ENCODE measurements at regions not wholly inside any gene's neighbourhood (a gene's known extent, or its start where the extent isn't known, plus 50 kb on each side); places are given as distances from the start of the nearest gene placed in this dataset.

GRCh38 chr15:62298811-62299210 is 133.7 kb upstream of the C2CD4B start:
- H3K27ac ChIP-seq, result no peak overlapping the region
- no peak for TF ChIP-seq ZFX (IDR thresholded peaks at IDR 0.05; ENCODE audit: borderline replicate concordance)
- TF ChIP-seq, protein P1, sequence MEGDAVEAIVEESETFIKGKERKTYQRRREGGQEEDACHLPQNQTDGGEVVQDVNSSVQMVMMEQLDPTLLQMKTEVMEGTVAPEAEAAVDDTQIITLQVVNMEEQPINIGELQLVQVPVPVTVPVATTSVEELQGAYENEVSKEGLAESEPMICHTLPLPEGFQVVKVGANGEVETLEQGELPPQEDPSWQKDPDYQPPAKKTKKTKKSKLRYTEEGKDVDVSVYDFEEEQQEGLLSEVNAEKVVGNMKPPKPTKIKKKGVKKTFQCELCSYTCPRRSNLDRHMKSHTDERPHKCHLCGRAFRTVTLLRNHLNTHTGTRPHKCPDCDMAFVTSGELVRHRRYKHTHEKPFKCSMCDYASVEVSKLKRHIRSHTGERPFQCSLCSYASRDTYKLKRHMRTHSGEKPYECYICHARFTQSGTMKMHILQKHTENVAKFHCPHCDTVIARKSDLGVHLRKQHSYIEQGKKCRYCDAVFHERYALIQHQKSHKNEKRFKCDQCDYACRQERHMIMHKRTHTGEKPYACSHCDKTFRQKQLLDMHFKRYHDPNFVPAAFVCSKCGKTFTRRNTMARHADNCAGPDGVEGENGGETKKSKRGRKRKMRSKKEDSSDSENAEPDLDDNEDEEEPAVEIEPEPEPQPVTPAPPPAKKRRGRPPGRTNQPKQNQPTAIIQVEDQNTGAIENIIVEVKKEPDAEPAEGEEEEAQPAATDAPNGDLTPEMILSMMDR (IDR thresholded peaks at IDR 0.05), result no peak

GRCh38 chr15:62299541-62299940 is 134.5 kb upstream of the C2CD4B start:
- H3K27ac ChIP-seq, result no peak overlapping the region
- no peak for TF ChIP-seq ZFX (IDR thresholded peaks at IDR 0.05; ENCODE audit: borderline replicate concordance)
- TF ChIP-seq, protein P1 (IDR thresholded peaks at IDR 0.05), result no peak

DNA sequence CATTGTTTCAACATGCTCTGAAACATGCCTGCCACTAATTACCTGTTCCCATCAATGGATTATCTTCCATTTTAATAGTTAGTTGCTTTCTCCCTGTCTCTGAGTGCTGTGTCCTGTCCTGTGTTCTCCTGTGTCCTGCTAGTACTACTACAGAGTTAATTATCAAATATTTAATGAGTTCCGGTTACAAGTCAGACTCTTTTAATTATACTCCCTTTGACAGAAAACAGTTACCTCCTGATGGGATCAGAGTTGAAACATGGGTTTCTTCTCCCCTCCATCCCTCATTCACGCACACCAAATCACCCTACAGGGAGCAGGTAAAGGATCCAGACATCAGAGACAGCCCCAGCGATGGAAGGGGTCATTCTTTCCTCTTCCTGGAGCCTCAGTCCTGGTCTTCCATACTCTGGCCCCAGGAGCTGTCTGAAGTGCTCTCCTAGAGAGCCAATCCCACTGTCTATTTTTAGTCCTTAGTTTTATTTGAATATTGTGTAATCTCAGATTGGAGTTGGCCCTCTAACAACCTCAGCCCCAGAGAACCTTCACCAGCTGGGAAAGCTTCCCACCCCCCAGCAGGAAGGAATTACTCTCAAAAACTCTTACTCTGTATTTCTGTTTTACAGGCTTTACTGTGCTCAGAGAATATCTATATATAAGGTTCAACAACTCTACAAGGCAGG is 137.0 kb upstream of the C2CD4B start:
- no peak for TF ChIP-seq ZFX (IDR thresholded peaks at IDR 0.05; ENCODE audit: borderline replicate concordance)
- TF ChIP-seq, protein P1 (IDR thresholded peaks at IDR 0.05), result no peak
- H3K27ac ChIP-seq, result no peak overlapping the region

DNA sequence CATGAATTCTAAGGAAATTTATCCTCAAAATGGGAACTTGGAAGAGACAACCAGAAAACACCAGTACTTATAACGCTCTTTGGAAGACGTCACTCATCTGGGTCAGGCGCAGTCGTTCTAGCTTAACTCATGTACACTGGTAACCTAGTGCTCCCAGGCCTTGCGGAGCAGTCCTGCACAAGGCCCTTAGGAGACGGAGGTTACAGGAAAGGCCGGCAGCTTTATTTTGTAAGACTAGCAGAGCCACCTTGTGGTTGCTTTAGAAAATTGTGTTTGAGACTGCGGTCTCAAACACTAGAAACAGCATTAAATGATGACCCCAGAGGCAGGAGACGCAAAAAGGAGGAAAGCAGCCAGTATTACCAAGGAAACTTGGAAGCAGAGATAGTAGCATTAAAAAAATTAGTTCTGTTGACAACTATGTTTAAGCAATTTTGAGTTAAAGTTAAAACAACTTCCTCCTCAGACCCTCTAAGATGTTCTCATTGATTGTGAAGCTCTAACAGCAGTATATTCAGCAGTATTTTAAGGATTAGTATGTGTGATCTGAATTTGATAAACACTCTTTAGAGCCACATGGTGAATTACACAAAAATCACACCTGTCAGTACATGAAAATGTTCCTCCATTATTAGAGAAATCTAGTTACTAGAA is 141.9 kb upstream of the C2CD4B start:
- no peak overlapping the region for H3K27ac ChIP-seq

GRCh38 chr15:62307551-62307950 is 142.5 kb upstream of the C2CD4B start:
- H3K27ac ChIP-seq, result no peak overlapping the region
- no peak for TF ChIP-seq ZFX (IDR thresholded peaks at IDR 0.05; ENCODE audit: borderline replicate concordance)
- TF ChIP-seq, protein P1 (IDR thresholded peaks at IDR 0.05), result no peak

More for the DNA sequence above, 141.9 kb upstream of the C2CD4B start:
- TF ChIP-seq, protein P1 (IDR thresholded peaks at IDR 0.05), result peak; percentile 79
- no peak for TF ChIP-seq ZFX (IDR thresholded peaks at IDR 0.05; ENCODE audit: borderline replicate concordance)

GRCh38 chr15:62316413-62317060 is 151.5 kb upstream of the C2CD4B start:
- TF ChIP-seq ZFX (IDR thresholded peaks at IDR 0.05; ENCODE audit: borderline replicate concordance), result no peak
- TF ChIP-seq, protein P1 (IDR thresholded peaks at IDR 0.05), result no peak
- no peak overlapping the region for H3K27ac ChIP-seq

- no peak for TF ChIP-seq ZFX (IDR thresholded peaks at IDR 0.05; ENCODE audit: borderline replicate concordance)
- TF ChIP-seq, protein P1 (IDR thresholded peaks at IDR 0.05), result no peak
Measured at GRCh38 chr15:62320259-62320658, 155.2 kb upstream of the C2CD4B start.

More at GRCh38 chr15:62320259-62320658, 155.2 kb upstream of the C2CD4B start:
- no peak overlapping the region for H3K27ac ChIP-seq

All from 22Rv1 (cell line).